ENCODE measurements at regions not wholly inside any gene's neighbourhood (a gene's known extent, or its start where the extent isn't known, plus 50 kb on each side); places are given as distances from the start of the nearest gene placed in this dataset.

- TF ChIP-seq, protein P1, sequence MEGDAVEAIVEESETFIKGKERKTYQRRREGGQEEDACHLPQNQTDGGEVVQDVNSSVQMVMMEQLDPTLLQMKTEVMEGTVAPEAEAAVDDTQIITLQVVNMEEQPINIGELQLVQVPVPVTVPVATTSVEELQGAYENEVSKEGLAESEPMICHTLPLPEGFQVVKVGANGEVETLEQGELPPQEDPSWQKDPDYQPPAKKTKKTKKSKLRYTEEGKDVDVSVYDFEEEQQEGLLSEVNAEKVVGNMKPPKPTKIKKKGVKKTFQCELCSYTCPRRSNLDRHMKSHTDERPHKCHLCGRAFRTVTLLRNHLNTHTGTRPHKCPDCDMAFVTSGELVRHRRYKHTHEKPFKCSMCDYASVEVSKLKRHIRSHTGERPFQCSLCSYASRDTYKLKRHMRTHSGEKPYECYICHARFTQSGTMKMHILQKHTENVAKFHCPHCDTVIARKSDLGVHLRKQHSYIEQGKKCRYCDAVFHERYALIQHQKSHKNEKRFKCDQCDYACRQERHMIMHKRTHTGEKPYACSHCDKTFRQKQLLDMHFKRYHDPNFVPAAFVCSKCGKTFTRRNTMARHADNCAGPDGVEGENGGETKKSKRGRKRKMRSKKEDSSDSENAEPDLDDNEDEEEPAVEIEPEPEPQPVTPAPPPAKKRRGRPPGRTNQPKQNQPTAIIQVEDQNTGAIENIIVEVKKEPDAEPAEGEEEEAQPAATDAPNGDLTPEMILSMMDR (IDR thresholded peaks at IDR 0.05; ENCODE audit: low read depth, low read length) = no peak
- no peak for DNase-seq
- no peaks in the 10 kb centered on the region for H3K9me3 ChIP-seq
Observed at GRCh38 chr4:187937557-187937956, 58.0 kb upstream of the ZFP42 start.

DNA sequence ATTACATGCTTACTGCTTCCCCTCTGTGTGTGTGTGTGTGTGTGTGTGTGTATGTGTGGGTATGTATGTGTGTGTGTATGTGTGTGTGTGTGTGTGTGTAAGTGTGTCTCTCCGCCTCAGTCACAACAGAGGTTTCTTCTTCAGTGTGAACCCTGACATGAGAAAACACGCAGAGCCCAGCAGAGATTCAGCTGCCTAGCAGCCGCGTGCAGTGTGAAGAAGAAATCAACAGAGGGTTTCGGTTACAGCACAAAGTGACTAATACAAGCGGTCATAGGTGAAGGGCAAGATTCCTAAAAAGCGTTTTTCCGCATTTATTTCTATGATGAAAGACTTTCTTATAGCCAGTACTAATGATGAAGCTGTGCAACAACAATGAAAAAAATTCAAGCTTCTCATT is 55.3 kb upstream of the ZFP42 start:
- Histone ChIP-seq H3K9me3 (no peaks in the 10 kb centered on the region; the same call in none of the 2 replicates), H3K4me1 (no peaks in the 10 kb centered on the region)

More at GRCh38 chr4:187937557-187937956, 58.0 kb upstream of the ZFP42 start:
- H3K4me3 ChIP-seq (ENCODE audit: low read depth, low read length) = no peak overlapping the region
- no peaks in the 10 kb centered on the region for H3K4me1 ChIP-seq
- H3K36me3 ChIP-seq = no peaks in the 10 kb centered on the region
- no peaks in the 10 kb centered on the region for H3K27me3 ChIP-seq

DNA sequence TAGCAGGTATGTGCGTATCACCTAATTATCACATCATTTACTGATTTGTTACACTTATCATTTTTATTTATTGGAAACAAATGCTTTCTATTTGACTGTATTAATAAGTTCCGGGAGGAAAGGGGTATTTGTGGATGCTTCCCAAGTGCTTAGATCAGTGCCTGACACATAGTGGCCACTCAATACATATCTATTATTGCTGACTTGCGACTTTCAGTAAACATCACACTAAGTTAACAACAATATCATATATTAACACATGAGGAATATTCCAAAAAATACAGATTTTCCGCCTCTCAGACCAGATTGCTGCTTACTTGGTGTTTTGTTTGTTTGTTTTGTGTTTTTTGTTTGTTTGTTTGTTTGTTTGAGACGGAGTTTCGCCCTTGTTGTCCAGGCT is 52.6 kb upstream of the ZFP42 start:
- no peak for DNase-seq
- TF ChIP-seq, protein P1 (IDR thresholded peaks at IDR 0.05; ENCODE audit: low read depth, low read length) = no peak
- Histone ChIP-seq H3K27me3 (no peaks in the 10 kb centered on the region), H3K9me3 (no peaks in the 10 kb centered on the region; the same call in none of the 2 replicates), H3K4me1 (no peaks in the 10 kb centered on the region), H3K4me3 (ENCODE audit: low read depth, low read length) (no peak overlapping the region), H3K36me3 (no peaks in the 10 kb centered on the region)

More for the DNA sequence above, 55.3 kb upstream of the ZFP42 start:
- DNase-seq = no peak
- no peaks in the 10 kb centered on the region for H3K27me3 ChIP-seq
- TF ChIP-seq, protein P1 (IDR thresholded peaks at IDR 0.05; ENCODE audit: low read depth, low read length) = no peak
- no peak overlapping the region for H3K4me3 ChIP-seq (ENCODE audit: low read depth, low read length)
- H3K36me3 ChIP-seq = no peaks in the 10 kb centered on the region

- no peaks in the 10 kb centered on the region for H3K4me1 ChIP-seq
- TF ChIP-seq, protein P1 (IDR thresholded peaks at IDR 0.05; ENCODE audit: low read depth, low read length) = no peak
- no peak overlapping the region for H3K4me3 ChIP-seq (ENCODE audit: low read depth, low read length)
- H3K9me3 ChIP-seq = no peaks in the 10 kb centered on the region; the same call in none of the 2 replicates
- no peaks in the 10 kb centered on the region for H3K27me3 ChIP-seq
- no peaks in the 10 kb centered on the region for H3K36me3 ChIP-seq
- no peak for DNase-seq
Observed at GRCh38 chr4:187944179-187944578, 51.4 kb upstream of the ZFP42 start.

All from BE2C (cell line).